H9 (cell line): ENCODE measurements at regions not wholly inside any gene's neighbourhood (a gene's known extent, or its start where the extent isn't known, plus 50 kb on each side); places are given as distances from the start of the nearest gene placed in this dataset.

Experiments used
- DNase-seq: peaks from one replicate; pipeline ENCODE4 v3.0.0-alpha.2; 2017
- H2AFZ ChIP-seq: one replicate; pipeline ENCODE4 v1.6.1; 2013; ENCODE audit warnings: mild to moderate bottlenecking, low read length, control low read depth, moderate library complexity
- H2AK5ac ChIP-seq: 2 replicates; pipeline ENCODE4 v1.6.1; 2013; ENCODE audit warnings: low read length, control low read depth, mixed read lengths; ENCODE audit not compliant: insufficient read length
- H2BK120ac ChIP-seq: one replicate; pipeline ENCODE4 v1.6.1; 2013; ENCODE audit warnings: low read depth, mild to moderate bottlenecking, low read length, control low read depth, inconsistent platforms; ENCODE audit not compliant: poor library complexity, severe bottlenecking
- H2BK12ac ChIP-seq: 2 replicates; pipeline ENCODE4 v1.6.1; 2013; ENCODE audit warnings: low read length, control low read depth, mixed read lengths, low read depth; ENCODE audit not compliant: insufficient read length
- H2BK15ac ChIP-seq: 2 replicates; pipeline ENCODE4 v1.6.1; 2013; ENCODE audit warnings: low read depth, low read length, control low read depth
- H2BK20ac ChIP-seq: one replicate; pipeline ENCODE4 v1.6.1; 2013; ENCODE audit warnings: low read depth, mild to moderate bottlenecking, low read length, control low read depth, inconsistent platforms; ENCODE audit not compliant: poor library complexity, severe bottlenecking
- H2BK5ac ChIP-seq: 2 replicates; pipeline ENCODE4 v1.6.1; 2013; ENCODE audit warnings: low read length, control low read depth, mixed read lengths; ENCODE audit not compliant: insufficient read length
- H3K14ac ChIP-seq: 2 replicates; pipeline ENCODE4 v1.6.1; 2013; ENCODE audit warnings: low read length, control low read depth; ENCODE audit not compliant: insufficient read depth
- H3K18ac ChIP-seq: 2 replicates; pipeline ENCODE4 v1.6.1; 2013; ENCODE audit warnings: low read depth, mild to moderate bottlenecking, mixed read lengths, low read length, control low read depth; ENCODE audit not compliant: insufficient read length
- H3K23ac ChIP-seq: 2 replicates; pipeline ENCODE4 v1.6.1; 2013; ENCODE audit warnings: low read length, control low read depth, mixed read lengths, low read depth; ENCODE audit not compliant: insufficient read length
- H3K23me2 ChIP-seq: 2 replicates; pipeline ENCODE4 v1.6.1; 2013; ENCODE audit warnings: low read depth, mild to moderate bottlenecking, mixed read lengths, low read length, control low read depth; ENCODE audit not compliant: insufficient read length, poor library complexity, severe bottlenecking
- H3K27ac ChIP-seq: 2 replicates; pipeline ENCODE4 v1.5.1; 2013; ENCODE audit warnings: low read length, control low read depth, mixed read lengths, low read depth; ENCODE audit not compliant: insufficient read length
- H3K27me3 ChIP-seq: 2 replicates; pipeline ENCODE4 v1.6.1; 2013; ENCODE audit warnings: low read length, control low read depth, inconsistent platforms; ENCODE audit not compliant: insufficient read depth
- H3K4ac ChIP-seq: 2 replicates; pipeline ENCODE4 v1.6.1; 2013; ENCODE audit warnings: low read depth, mild to moderate bottlenecking, control low read depth, inconsistent platforms, low read length, moderate library complexity
- H3K4me1 ChIP-seq: 2 replicates; pipeline ENCODE4 v1.6.1; 2013; ENCODE audit warnings: low read length, control low read depth, inconsistent platforms; ENCODE audit not compliant: insufficient read depth
- H3K4me2 ChIP-seq: 2 replicates; pipeline ENCODE4 v1.6.1; 2013; ENCODE audit warnings: low read length, control low read depth, mixed read lengths; ENCODE audit not compliant: insufficient read length, insufficient read depth
- H3K56ac ChIP-seq: 2 replicates; pipeline ENCODE4 v1.6.1; 2013; ENCODE audit warnings: low read depth, mild to moderate bottlenecking, mixed read lengths, low read length, control low read depth; ENCODE audit not compliant: insufficient read length
- H3K79me1 ChIP-seq: 2 replicates; pipeline ENCODE4 v1.6.1; 2013; ENCODE audit warnings: low read depth, mild to moderate bottlenecking, moderate library complexity, low read length, control low read depth, inconsistent platforms; ENCODE audit not compliant: insufficient read depth, poor library complexity, severe bottlenecking
- H3K79me2 ChIP-seq: 2 replicates; pipeline ENCODE4 v1.6.1; 2013; ENCODE audit warnings: low read length, control low read depth, inconsistent platforms; ENCODE audit not compliant: insufficient read depth
- H3K9ac ChIP-seq: 2 replicates; pipeline ENCODE4 v1.6.1; 2013; ENCODE audit warnings: low read length, control low read depth, mixed read lengths; ENCODE audit not compliant: insufficient read length; ENCODE audit errors: extremely low read depth
- H3K9me3 ChIP-seq: one replicate; pipeline ENCODE4 v1.6.1; 2013; ENCODE audit warnings: low read depth, low read length, inconsistent platforms; ENCODE audit not compliant: control insufficient read depth
- H3T11ph ChIP-seq: one replicate; pipeline ENCODE4 v1.6.1; 2013; ENCODE audit warnings: mild to moderate bottlenecking, low read length, control low read depth, inconsistent platforms
- H4K20me1 ChIP-seq: one replicate; pipeline ENCODE4 v1.6.1; 2013; ENCODE audit not compliant: control insufficient read depth, insufficient read length, insufficient read depth
- H4K5ac ChIP-seq: 2 replicates; pipeline ENCODE4 v1.6.1; 2013; ENCODE audit warnings: low read depth, mild to moderate bottlenecking, mixed read lengths, low read length, control low read depth; ENCODE audit not compliant: insufficient read length
- H4K8ac ChIP-seq: replicated peaks from 2 replicates; pipeline ENCODE4 v1.6.1; 2013; ENCODE audit warnings: low read length, control low read depth, mixed read lengths, low read depth; ENCODE audit not compliant: insufficient read length
- H4K91ac ChIP-seq: 2 replicates; pipeline ENCODE4 v1.6.1; 2013; ENCODE audit warnings: low read depth, mild to moderate bottlenecking, moderate library complexity, mixed read lengths, low read length, control low read depth; ENCODE audit not compliant: insufficient read length
- H3K27ac Mint-ChIP-seq, 3 experiments: 2 replicates in 2 of 3; 3 replicates in 1 of 3; pipeline ENCODE4 v1.8.0; 2020 to 2021; ENCODE audit warnings: mixed read lengths in 3 of 3, mild to moderate bottlenecking in 1 of 3, moderate library complexity in 1 of 3
- H3K27me3 Mint-ChIP-seq: 2 replicates; pipeline ENCODE4 v1.8.0; 2021; ENCODE audit warnings: low read depth, mild to moderate bottlenecking, moderate library complexity, mixed read lengths
- H3K36me3 Mint-ChIP-seq, 3 experiments: 2 replicates in 2 of 3; 3 replicates in 1 of 3; pipeline ENCODE4 v1.8.0; 2020 to 2021; ENCODE audit warnings: low read depth in 3 of 3, mixed read lengths in 3 of 3; ENCODE audit not compliant: insufficient read depth in 1 of 3
- H3K4me1 Mint-ChIP-seq, 2 experiments: 2 replicates each; pipeline ENCODE4 v1.8.0; 2020; ENCODE audit warnings: mixed read lengths in 2 of 2
- H3K4me3 Mint-ChIP-seq, 2 experiments: 2 replicates in 1 of 2; 3 replicates in 1 of 2; pipeline ENCODE4 v1.8.0; 2020 to 2021; ENCODE audit warnings: mild to moderate bottlenecking in 2 of 2, mixed read lengths in 2 of 2, moderate library complexity in 1 of 2
- H3K9me3 Mint-ChIP-seq, 2 experiments: 2 replicates in 1 of 2; 3 replicates in 1 of 2; pipeline ENCODE4 v1.8.0; 2020; ENCODE audit warnings: mild to moderate bottlenecking in 2 of 2, mixed read lengths in 2 of 2, moderate library complexity in 1 of 2
- WGBS: extraction: QIAGEN DNeasy Blood & Tissue Kit; methylation state at CpG from one replicate; pipeline ENCODE4 v1.1.7; 2013; ENCODE audit warnings: missing lambda C conversion rate, low lambda C conversion rate, mixed read lengths; ENCODE audit not compliant: insufficient read length; ENCODE audit errors: extremely low coverage; 5-methylcytosine and 5-hydroxymethylcytosine counted together
- TF ChIP-seq, protein P1 (sequence below): fragments of 200-600 bp; sonication (generic); conservative IDR thresholded peaks from 3 replicates; pipeline ENCODE4 v1.8.0; 2021; ENCODE audit warnings: antibody characterized with exemption, mild to moderate bottlenecking

GRCh38 chr2:195486520-195486919, 170.5 kb upstream of the SLC39A10 start:
- H3K36me3 Mint-ChIP-seq, result no peaks in the 10 kb centered on the region
- H2BK120ac ChIP-seq, result no peak overlapping the region
- H3K14ac ChIP-seq, result no peak overlapping the region
- H3K4me3 Mint-ChIP-seq, result no peak overlapping the region
- H3K9me3 Mint-ChIP-seq, result no peaks in the 10 kb centered on the region; a peak in 1 of 5 replicates
- H2BK20ac ChIP-seq, result no peak overlapping the region
- no peaks in the 10 kb centered on the region for H3K27me3 ChIP-seq
- no peaks in the 10 kb centered on the region for H3K27me3 Mint-ChIP-seq
- H2BK12ac ChIP-seq, result no peak overlapping the region
- H3K4me1 Mint-ChIP-seq, result peaks cover 10 to 11% of the 10 kb centered on the region in 2 experiments
- H2AFZ ChIP-seq, result no peak overlapping the region
- no CpG with 5 or more reads among the region's 2 CpGs for WGBS
- H3K79me2 ChIP-seq, result no peaks in the 10 kb centered on the region
- H3K9me3 ChIP-seq, result no peaks in the 10 kb centered on the region
- no peak overlapping the region for H3K27ac ChIP-seq
- TF ChIP-seq, protein P1, sequence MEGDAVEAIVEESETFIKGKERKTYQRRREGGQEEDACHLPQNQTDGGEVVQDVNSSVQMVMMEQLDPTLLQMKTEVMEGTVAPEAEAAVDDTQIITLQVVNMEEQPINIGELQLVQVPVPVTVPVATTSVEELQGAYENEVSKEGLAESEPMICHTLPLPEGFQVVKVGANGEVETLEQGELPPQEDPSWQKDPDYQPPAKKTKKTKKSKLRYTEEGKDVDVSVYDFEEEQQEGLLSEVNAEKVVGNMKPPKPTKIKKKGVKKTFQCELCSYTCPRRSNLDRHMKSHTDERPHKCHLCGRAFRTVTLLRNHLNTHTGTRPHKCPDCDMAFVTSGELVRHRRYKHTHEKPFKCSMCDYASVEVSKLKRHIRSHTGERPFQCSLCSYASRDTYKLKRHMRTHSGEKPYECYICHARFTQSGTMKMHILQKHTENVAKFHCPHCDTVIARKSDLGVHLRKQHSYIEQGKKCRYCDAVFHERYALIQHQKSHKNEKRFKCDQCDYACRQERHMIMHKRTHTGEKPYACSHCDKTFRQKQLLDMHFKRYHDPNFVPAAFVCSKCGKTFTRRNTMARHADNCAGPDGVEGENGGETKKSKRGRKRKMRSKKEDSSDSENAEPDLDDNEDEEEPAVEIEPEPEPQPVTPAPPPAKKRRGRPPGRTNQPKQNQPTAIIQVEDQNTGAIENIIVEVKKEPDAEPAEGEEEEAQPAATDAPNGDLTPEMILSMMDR, result no peak
- no peak overlapping the region for H3K18ac ChIP-seq
- H4K5ac ChIP-seq, result no peak overlapping the region
- no peak overlapping the region for H4K8ac ChIP-seq
- no peak overlapping the region for H3K4ac ChIP-seq
- H3K4me2 ChIP-seq, result no peak overlapping the region
- H3T11ph ChIP-seq, result no peak overlapping the region
- no peak overlapping the region for H3K9ac ChIP-seq
- no peak overlapping the region for H3K23ac ChIP-seq
- no peak for DNase-seq
- no peak overlapping the region for H3K27ac Mint-ChIP-seq
- no peaks in the 10 kb centered on the region for H3K23me2 ChIP-seq
- H3K4me1 ChIP-seq, result no peaks in the 10 kb centered on the region
- no peak overlapping the region for H2BK5ac ChIP-seq
- no peak overlapping the region for H4K91ac ChIP-seq
- no peak overlapping the region for H3K56ac ChIP-seq
- no peak overlapping the region for H2BK15ac ChIP-seq
- H2AK5ac ChIP-seq, result no peak overlapping the region
- no peaks in the 10 kb centered on the region for H3K79me1 ChIP-seq
- no peaks in the 10 kb centered on the region for H4K20me1 ChIP-seq
